PC-3 (cell line): ENCODE measurements at regions not wholly inside any gene's neighbourhood (a gene's known extent, or its start where the extent isn't known, plus 50 kb on each side); places are given as distances from the start of the nearest gene placed in this dataset.
"Not testable (repeated sequence)": the region's sequence is repeated elsewhere in the genome, so short reads cannot be mapped to it uniquely, and the experiment has no call there.

Experiments used
- ATAC-seq: fragments of 200-7000 bp; cut with Tn5 transposase; 2 replicates; pipeline ENCODE4 v1.9.1; 2020; ENCODE audit warnings: mild to moderate bottlenecking, moderate library complexity
- BruUV-seq: library from RNA; stranded (reverse); fragments of 400-500 nt; replicated peaks from 2 replicates; lab custom pipeline; 2021; lab: Mats Ljungman, UMichigan
- CTCF ChIA-PET: fragments of 300-600 bp; sonication (Branson Sonifier 250); formaldehyde crosslinking; loops from one replicate; lab custom pipeline; 2022; ENCODE audit warnings: antibody characterized with exemption; lab: Charles Lee
- POLR2A ChIA-PET: fragments of 300-600 bp; sonication (Branson Sonifier 250); formaldehyde crosslinking; loops from one replicate; lab custom pipeline; 2022; ENCODE audit warnings: antibody characterized with exemption; ENCODE audit not compliant: unreplicated experiment; lab: Charles Lee
- DNase-seq: peaks from one replicate; pipeline ENCODE4 v3.0.0-alpha.2; 2015
- H2AFZ ChIP-seq: fragments of 300-600 bp; sonication (generic); 2 replicates; pipeline ENCODE4 v1.6.0; 2016; ENCODE audit warnings: antibody characterized with exemption, low read length
- H3F3A ChIP-seq: fragments of 300-600 bp; sonication (generic); one replicate; pipeline ENCODE4 v1.6.0; 2017; ENCODE audit warnings: antibody characterized with exemption, low read length, control low read depth, mild to moderate bottlenecking; ENCODE audit not compliant: unreplicated experiment
- H3K27ac ChIP-seq: fragments of 300-600 bp; sonication (generic); 2 replicates; pipeline ENCODE4 v1.5.1; 2016; ENCODE audit warnings: mild to moderate bottlenecking, low read length
- H3K27me3 ChIP-seq: fragments of 300-600 bp; sonication (generic); 2 replicates; pipeline ENCODE4 v1.6.1; 2016; ENCODE audit warnings: low read length, mixed read lengths
- H3K36me3 ChIP-seq: fragments of 300-600 bp; sonication (generic); 2 replicates; pipeline ENCODE4 v1.6.1; 2016; ENCODE audit warnings: low read depth, mixed run types, low read length, mixed read lengths
- H3K4me1 ChIP-seq: fragments of 300-600 bp; sonication (generic); 2 replicates; pipeline ENCODE4 v1.5.1; 2016; ENCODE audit warnings: low read length; ENCODE audit not compliant: insufficient read depth
- H3K4me2 ChIP-seq: fragments of 300-600 bp; sonication (generic); 2 replicates; pipeline ENCODE4 v1.6.0; 2016; ENCODE audit warnings: low read length
- H3K4me3 ChIP-seq: fragments of 300-600 bp; sonication (generic); 2 replicates; pipeline ENCODE4 v1.5.1; 2016; ENCODE audit warnings: mild to moderate bottlenecking, low read length, mixed read lengths
- H3K79me2 ChIP-seq: fragments of 300-600 bp; sonication (generic); 2 replicates; pipeline ENCODE4 v1.6.1; 2017; ENCODE audit warnings: low read length, mixed read lengths
- H3K9ac ChIP-seq: fragments of 300-600 bp; sonication (generic); 2 replicates; pipeline ENCODE4 v1.6.0; 2016; ENCODE audit warnings: mild to moderate bottlenecking, low read length
- H3K9me2 ChIP-seq: fragments of 300-600 bp; sonication (generic); replicated peaks from 2 replicates; pipeline ENCODE4 v1.6.1; 2016; ENCODE audit warnings: mixed run types, low read length, mixed read lengths
- H3K9me3 ChIP-seq: fragments of 300-600 bp; sonication (generic); 2 replicates; pipeline ENCODE4 v1.6.1; 2016; ENCODE audit warnings: low read length, mixed read lengths
- H4K20me1 ChIP-seq: fragments of 300-600 bp; sonication (generic); 2 replicates; pipeline ENCODE4 v1.6.1; 2016; ENCODE audit warnings: low read length, mixed read lengths
- EZH2 ChIP-seq: fragments of 300-600 bp; sonication (generic); IDR thresholded peaks from one replicate; pipeline ENCODE4 v1.6.1; 2017; ENCODE audit warnings: antibody characterized with exemption, mild to moderate bottlenecking, low read length; ENCODE audit not compliant: unreplicated experiment
- EZH2phosphoT487 ChIP-seq: fragments of 300-600 bp; sonication (generic); IDR thresholded peaks from 2 replicates; pipeline ENCODE4 v1.6.1; 2018; ENCODE audit warnings: mild to moderate bottlenecking, antibody characterized with exemption, low read length, borderline replicate concordance
- intact Hi-C: fragments of 100-400 bp; cut with micrococcal nuclease; formaldehyde crosslinking; loops from 2 replicates; pipeline ENCODE4 v1.9.0; 2023
- TF ChIP-seq, protein P1 (sequence below): fragments of 300-600 bp; sonication (generic); conservative IDR thresholded peaks from 2 replicates; pipeline ENCODE4 v1.5.1; 2017; ENCODE audit warnings: antibody characterized with exemption, low read depth, mild to moderate bottlenecking, low read length

DNA sequence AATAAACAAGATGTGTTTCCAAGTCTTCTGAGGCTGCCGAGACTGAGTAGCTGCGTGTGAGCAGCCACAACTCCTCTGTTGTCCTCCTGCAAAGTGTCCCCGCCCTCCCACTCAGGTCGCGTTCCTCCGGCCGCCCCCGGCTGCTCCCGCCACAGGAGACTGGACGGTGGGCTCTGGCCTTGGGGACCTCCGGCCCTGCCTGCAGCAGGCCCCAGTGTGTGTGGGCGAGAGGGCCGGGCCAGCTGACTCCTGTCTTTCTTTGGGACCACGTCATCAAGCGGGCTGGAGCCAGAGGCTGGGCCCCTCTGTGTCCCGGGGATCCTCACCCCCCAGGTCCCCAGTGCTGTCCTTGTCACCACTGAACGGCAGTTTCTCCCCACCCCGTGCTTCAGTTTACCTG, 175.3 kb downstream of the NPIPB11 start:
- H3K36me3 ChIP-seq, result no peaks in the 10 kb centered on the region
- TF ChIP-seq EZH2phosphoT487, result no peak
- H3K4me3 ChIP-seq, result no peak overlapping the region
- no peaks in the 10 kb centered on the region for H3F3A ChIP-seq
- intact Hi-C loops, result no loop called here
- H3K4me2 ChIP-seq, result no peak overlapping the region
- no peak overlapping the region for H3K27ac ChIP-seq
- no peaks in the 10 kb centered on the region for H3K4me1 ChIP-seq
- ATAC-seq (no peak), DNase-seq (no peak)
- no peaks in the 10 kb centered on the region for H3K27me3 ChIP-seq
- no peaks in the 10 kb centered on the region for H4K20me1 ChIP-seq
- no peaks in the 10 kb centered on the region for H3K9me3 ChIP-seq
- ChIA-PET POLR2A (interaction anchor here (0.5 kb wide), 1 partner anchor 121 kb away, joined by 4 read pairs; no protein-coding TSS in a partner anchor), CTCF (no interaction called here)
- BruUV-seq, result no TSS peak
- H3K9ac ChIP-seq, result no peak overlapping the region
- no peak overlapping the region for H2AFZ ChIP-seq
- H3K79me2 ChIP-seq, result no peaks in the 10 kb centered on the region
- no peaks in the 10 kb centered on the region for H3K9me2 ChIP-seq

DNA sequence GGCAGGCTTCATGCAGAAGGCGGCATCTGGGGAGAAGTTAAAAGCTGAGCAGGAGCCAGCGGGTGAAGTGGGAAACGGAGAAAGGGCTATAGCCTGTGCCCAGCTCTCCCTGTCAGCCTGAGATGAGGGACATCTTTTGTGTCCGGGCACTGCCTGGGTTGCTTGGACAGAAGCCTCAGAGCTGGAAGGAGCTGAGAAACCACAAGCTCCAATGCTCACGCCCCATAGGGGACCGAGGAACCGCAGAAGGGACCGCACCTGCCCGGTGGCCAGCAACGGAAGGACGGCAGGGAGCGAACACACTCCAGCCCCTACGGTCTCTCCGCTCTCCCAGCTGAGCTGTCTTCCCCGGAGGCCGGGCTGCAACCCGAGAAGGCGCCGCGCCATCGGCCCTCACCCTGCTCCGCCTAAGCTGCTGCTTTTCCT, 175.8 kb downstream of the NPIPB11 start:
- POLR2A ChIA-PET, result interaction anchor here (0.5 kb wide), 1 partner anchor 120 kb away, joined by 4 read pairs; no protein-coding TSS in a partner anchor
- H3K4me3 ChIP-seq, result no peak overlapping the region
- no peak overlapping the region for H3K4me2 ChIP-seq
- H3K9ac ChIP-seq, result no peak overlapping the region
- no peak for ATAC-seq
- H3K27ac ChIP-seq, result no peak overlapping the region
- no peaks in the 10 kb centered on the region for H3K9me2 ChIP-seq
- H3K27me3 ChIP-seq, result no peaks in the 10 kb centered on the region
- H3K36me3 ChIP-seq, result no peaks in the 10 kb centered on the region
- BruUV-seq, result no TSS peak
- no peaks in the 10 kb centered on the region for H3K9me3 ChIP-seq
- no peaks in the 10 kb centered on the region for H3K4me1 ChIP-seq
- H2AFZ ChIP-seq, result no peak overlapping the region
- no peak for DNase-seq
- CTCF ChIA-PET, result no interaction called here
- no peaks in the 10 kb centered on the region for H4K20me1 ChIP-seq
- no peak for TF ChIP-seq EZH2phosphoT487
- no peak for TF ChIP-seq EZH2
- TF ChIP-seq, protein P1, sequence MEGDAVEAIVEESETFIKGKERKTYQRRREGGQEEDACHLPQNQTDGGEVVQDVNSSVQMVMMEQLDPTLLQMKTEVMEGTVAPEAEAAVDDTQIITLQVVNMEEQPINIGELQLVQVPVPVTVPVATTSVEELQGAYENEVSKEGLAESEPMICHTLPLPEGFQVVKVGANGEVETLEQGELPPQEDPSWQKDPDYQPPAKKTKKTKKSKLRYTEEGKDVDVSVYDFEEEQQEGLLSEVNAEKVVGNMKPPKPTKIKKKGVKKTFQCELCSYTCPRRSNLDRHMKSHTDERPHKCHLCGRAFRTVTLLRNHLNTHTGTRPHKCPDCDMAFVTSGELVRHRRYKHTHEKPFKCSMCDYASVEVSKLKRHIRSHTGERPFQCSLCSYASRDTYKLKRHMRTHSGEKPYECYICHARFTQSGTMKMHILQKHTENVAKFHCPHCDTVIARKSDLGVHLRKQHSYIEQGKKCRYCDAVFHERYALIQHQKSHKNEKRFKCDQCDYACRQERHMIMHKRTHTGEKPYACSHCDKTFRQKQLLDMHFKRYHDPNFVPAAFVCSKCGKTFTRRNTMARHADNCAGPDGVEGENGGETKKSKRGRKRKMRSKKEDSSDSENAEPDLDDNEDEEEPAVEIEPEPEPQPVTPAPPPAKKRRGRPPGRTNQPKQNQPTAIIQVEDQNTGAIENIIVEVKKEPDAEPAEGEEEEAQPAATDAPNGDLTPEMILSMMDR, result no peak
- H3F3A ChIP-seq, result no peaks in the 10 kb centered on the region
- no peaks in the 10 kb centered on the region for H3K79me2 ChIP-seq
- intact Hi-C loops, result no loop called here

DNA sequence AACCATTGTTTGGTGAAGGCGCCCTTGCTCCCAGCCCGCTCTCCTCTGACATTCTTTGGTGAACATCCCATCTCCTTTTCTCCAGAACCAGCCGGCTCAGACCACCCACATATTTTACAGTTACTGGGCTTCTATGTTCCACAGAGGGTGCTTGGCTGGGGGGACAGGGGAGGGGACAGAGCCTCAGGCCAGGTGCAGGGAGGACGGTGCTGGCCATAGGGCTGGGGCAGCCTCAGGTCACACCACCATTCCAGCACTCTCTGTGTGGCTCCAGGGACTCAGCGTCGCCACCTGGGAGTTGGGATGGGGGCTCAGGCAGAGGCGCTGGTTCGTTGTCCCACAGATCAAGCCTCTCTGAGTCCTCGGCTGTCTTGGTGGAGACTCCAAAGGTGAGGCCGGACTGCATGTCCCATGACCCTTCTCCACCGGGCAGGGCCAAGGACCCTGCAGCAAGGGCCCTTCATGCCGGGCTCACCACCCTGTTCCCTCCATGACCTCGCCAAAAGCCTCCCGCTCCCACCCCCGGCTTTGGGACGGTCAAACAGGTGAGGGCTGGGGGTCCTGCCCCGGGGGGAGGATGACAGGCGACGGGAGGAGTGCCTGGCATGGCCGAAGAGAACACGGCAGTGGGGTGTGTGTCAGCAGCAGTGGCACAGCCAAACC, 176.4 kb downstream of the NPIPB11 start:
- CTCF ChIA-PET, H3K9ac ChIP-seq, H2AFZ ChIP-seq, intact Hi-C loops, H3K9me2 ChIP-seq, H3K27me3 ChIP-seq, H3K4me1 ChIP-seq, H3K79me2 ChIP-seq, H3K9me3 ChIP-seq, H3F3A ChIP-seq, H3K4me2 ChIP-seq, ATAC-seq, H3K4me3 ChIP-seq, DNase-seq, BruUV-seq, POLR2A ChIA-PET, H3K36me3 ChIP-seq, H4K20me1 ChIP-seq, H3K27ac ChIP-seq: not testable (repeated sequence)

DNA sequence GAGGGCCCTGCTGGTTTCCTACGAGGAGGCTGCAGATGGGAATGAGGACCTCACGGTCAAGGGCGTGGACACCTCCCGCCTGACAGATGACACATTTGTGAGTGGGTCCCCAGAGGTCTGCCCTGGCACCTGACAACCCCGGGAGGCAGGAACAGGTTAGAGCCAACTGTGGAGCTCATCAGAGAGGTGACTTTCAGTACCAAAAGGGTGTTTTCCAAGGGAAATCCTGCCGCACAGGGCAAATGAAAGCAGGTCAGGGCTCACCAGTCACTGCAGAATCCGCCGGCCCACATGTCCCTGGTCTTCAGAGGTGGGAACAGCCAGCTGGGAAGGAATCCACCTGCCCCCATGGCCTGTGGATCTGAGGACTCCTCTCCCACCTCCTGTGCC, 176.9 kb downstream of the NPIPB11 start:
- BruUV-seq, H3K27me3 ChIP-seq, H3K4me1 ChIP-seq, H3K4me2 ChIP-seq, H3F3A ChIP-seq, H3K4me3 ChIP-seq, H3K79me2 ChIP-seq, ATAC-seq, H3K9me2 ChIP-seq, H3K9me3 ChIP-seq, H4K20me1 ChIP-seq, H3K27ac ChIP-seq, CTCF ChIA-PET, intact Hi-C loops, DNase-seq, H3K36me3 ChIP-seq, POLR2A ChIA-PET, H2AFZ ChIP-seq, H3K9ac ChIP-seq: not testable (repeated sequence)

DNA sequence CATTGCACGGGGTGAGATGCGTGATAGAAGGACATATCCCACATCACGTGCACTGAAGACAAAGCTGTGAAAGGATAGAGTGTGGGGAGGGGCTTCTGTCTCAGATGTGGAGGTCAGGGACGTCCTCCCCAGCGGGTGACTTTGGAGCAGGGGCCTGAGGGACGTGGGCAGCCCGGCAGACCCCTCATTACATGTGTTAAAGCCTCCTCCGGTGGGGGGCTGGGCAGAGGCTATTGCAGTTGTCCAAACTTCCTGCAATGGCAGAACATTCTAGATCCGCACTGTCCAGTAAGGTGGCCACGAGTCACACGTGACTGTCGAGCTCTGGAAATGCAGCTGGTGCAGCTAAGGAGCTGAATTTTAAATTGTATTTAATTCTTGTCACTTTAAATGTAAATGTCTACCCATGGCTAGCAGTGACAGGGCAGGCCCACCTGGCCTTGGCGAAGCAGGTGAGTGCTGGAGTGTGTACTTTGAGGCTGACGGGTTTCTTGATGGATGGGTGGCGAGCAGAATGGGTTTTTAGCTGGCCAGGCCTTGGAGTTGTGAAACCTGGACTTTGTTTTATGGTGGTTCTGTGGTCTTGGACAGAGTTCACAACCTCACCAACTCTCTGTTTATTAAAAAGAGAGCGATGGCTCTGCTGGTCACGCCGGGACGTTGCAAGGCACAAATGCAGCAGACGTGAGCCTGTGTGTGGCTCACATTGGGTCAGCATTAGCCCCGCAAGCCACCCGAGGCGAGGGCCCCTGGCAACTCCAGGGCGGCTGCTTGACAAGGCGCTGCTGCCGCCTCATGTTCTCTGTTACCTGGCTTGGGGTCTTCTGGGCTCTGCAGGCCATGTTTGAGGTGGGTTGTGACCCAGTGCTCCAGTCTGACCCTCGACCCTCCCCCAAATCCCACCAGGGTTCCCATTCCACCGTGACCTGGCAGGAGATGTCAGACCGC, 177.6 kb downstream of the NPIPB11 start:
- BruUV-seq, ATAC-seq, H3F3A ChIP-seq, H3K9me2 ChIP-seq, H3K9me3 ChIP-seq, H3K27ac ChIP-seq, H2AFZ ChIP-seq, H3K79me2 ChIP-seq, H3K4me2 ChIP-seq, H3K9ac ChIP-seq, POLR2A ChIA-PET, CTCF ChIA-PET, H4K20me1 ChIP-seq, H3K36me3 ChIP-seq, H3K27me3 ChIP-seq, H3K4me1 ChIP-seq, intact Hi-C loops, DNase-seq, H3K4me3 ChIP-seq: not testable (repeated sequence)
